Suprapubic skin (tissue), 4 donors: ENCODE measurements at regions not wholly inside any gene's neighbourhood (a gene's known extent, or its start where the extent isn't known, plus 50 kb on each side); places are given as distances from the start of the nearest gene placed in this dataset.

Experiments used
- DNase-seq, 2 donors: peaks; one replicate each; pipeline ENCODE4 v3.0.0-alpha.2; 2019; ENCODE audit warnings: low spot score in 2 of 2
- H3K27ac ChIP-seq: fragments of 200-600 bp; sonication (generic); one replicate; pipeline ENCODE4 v1.5.1; 2019
- H3K27me3 ChIP-seq: fragments of 200-600 bp; sonication (generic); one replicate; pipeline ENCODE4 v1.5.1; 2019
- H3K36me3 ChIP-seq: fragments of 200-600 bp; sonication (generic); one replicate; pipeline ENCODE4 v1.5.1; 2019
- H3K4me1 ChIP-seq: fragments of 200-600 bp; sonication (generic); one replicate; pipeline ENCODE4 v1.5.1; 2019
- H3K4me3 ChIP-seq: fragments of 200-600 bp; sonication (generic); one replicate; pipeline ENCODE4 v1.5.1; 2019; ENCODE audit warnings: mild to moderate bottlenecking
- H3K9me3 ChIP-seq: fragments of 200-600 bp; sonication (generic); one replicate; pipeline ENCODE4 v1.5.1; 2019
- EP300 ChIP-seq: sonication (generic); formaldehyde crosslinking; IDR thresholded peaks from one replicate; pipeline ENCODE4 v1.6.1; 2017; ENCODE audit warnings: antibody characterized with exemption
- POLR2A ChIP-seq, 2 donors: fragments of 450-650 bp; IDR thresholded peaks; one replicate each; pipeline ENCODE4 v1.6.1; 2017; ENCODE audit warnings: antibody characterized with exemption in 2 of 2, mild to moderate bottlenecking in 2 of 2, moderate library complexity in 2 of 2
- POLR2AphosphoS5 ChIP-seq, 3 donors: sonication (generic); formaldehyde crosslinking; IDR thresholded peaks; one replicate each; pipeline ENCODE4 v1.6.1; 2017; ENCODE audit warnings: antibody characterized with exemption in 3 of 3
- WGBS: methylation state at CpG from one replicate; pipeline ENCODE4 v1.1.5; 2018; 5-methylcytosine and 5-hydroxymethylcytosine counted together
- TF ChIP-seq, protein P1 (sequence below), 2 donors: fragments of 200-600 bp in 1 of 2; fragments of 450-650 bp in 1 of 2; sonication (generic) in 1 of 2; IDR thresholded peaks; one replicate each; pipeline ENCODE4 v1.5.1; 2016 to 2019; ENCODE audit warnings: antibody characterized with exemption in 2 of 2, mild to moderate bottlenecking in 1 of 2, moderate library complexity in 1 of 2

DNA sequence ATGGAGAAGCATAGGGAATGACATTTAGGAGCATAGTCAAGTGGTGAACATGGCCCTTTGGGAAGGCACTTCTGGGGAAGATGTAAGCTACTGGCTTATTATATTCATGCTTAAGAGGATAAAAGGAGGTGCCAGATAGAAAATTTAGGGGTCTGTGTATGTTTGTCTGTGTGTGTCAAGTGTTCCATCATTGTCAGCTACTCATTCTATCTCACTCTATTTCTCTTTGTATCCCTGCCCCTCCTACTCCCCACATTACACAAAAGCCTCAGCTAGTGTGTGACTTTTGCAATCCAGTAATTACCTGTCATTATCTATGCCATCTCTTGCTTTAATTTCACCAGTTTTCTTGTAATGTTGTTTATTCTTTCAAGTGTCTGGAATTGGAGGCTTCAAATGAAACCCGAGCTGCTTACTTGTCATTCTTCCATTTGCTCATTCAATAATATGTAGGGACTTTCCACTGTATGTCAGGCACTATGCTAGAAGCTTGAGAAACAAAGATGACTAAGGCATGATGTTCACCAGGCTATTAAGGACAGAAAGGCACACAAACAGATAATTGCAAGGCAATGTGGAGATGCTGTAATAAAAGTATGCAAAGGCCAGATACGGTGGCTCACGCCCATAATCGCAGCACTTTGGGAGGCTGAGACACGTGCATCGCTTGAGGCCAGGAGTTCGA, 229.8 kb upstream of the TEX13C start:
- no peaks in the 10 kb centered on the region for H3K4me1 ChIP-seq
- TF ChIP-seq, protein P1, sequence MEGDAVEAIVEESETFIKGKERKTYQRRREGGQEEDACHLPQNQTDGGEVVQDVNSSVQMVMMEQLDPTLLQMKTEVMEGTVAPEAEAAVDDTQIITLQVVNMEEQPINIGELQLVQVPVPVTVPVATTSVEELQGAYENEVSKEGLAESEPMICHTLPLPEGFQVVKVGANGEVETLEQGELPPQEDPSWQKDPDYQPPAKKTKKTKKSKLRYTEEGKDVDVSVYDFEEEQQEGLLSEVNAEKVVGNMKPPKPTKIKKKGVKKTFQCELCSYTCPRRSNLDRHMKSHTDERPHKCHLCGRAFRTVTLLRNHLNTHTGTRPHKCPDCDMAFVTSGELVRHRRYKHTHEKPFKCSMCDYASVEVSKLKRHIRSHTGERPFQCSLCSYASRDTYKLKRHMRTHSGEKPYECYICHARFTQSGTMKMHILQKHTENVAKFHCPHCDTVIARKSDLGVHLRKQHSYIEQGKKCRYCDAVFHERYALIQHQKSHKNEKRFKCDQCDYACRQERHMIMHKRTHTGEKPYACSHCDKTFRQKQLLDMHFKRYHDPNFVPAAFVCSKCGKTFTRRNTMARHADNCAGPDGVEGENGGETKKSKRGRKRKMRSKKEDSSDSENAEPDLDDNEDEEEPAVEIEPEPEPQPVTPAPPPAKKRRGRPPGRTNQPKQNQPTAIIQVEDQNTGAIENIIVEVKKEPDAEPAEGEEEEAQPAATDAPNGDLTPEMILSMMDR (IDR thresholded peaks at IDR 0.05) = no peak
- no peak for TF ChIP-seq POLR2A (IDR thresholded peaks at IDR 0.05)
- TF ChIP-seq POLR2AphosphoS5 (IDR thresholded peaks at IDR 0.05) = no peak
- no peak for TF ChIP-seq EP300
- no peak overlapping the region for H3K4me3 ChIP-seq
- no peaks in the 10 kb centered on the region for H3K36me3 ChIP-seq
- 71% methylated on average over 7 of the region's 7 CpGs for WGBS
- no peak overlapping the region for H3K27ac ChIP-seq
- no peaks in the 10 kb centered on the region for H3K27me3 ChIP-seq
- no peak for DNase-seq
- no peaks in the 10 kb centered on the region for H3K9me3 ChIP-seq

DNA sequence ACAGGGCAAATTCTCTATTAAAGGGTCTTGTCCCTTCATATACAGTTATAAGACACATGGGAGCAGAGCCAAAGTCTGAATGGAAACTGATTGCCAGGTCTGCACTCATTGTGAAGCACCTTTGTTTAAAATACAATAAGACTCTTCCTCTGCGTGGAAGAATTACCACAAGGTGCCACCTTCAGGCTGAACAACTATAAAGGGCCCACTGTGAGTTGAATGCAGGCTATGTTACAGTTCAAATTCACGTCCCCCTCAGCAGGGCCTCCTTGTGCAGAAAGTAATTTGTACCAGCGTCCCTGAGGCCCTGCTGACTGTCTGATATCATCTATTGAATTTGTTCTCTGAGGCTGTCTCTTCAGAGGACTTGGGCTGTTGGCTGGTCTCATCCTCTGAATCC, 225.8 kb upstream of the TEX13C start:
- TF ChIP-seq, protein P1 (IDR thresholded peaks at IDR 0.05) = no peak
- no peak for TF ChIP-seq EP300
- H3K9me3 ChIP-seq = no peaks in the 10 kb centered on the region
- H3K4me1 ChIP-seq = no peaks in the 10 kb centered on the region
- DNase-seq = no peak
- H3K4me3 ChIP-seq = no peak overlapping the region
- H3K36me3 ChIP-seq = no peaks in the 10 kb centered on the region
- no peak overlapping the region for H3K27ac ChIP-seq
- 53% methylated on average over 3 of the region's 3 CpGs for WGBS
- no peaks in the 10 kb centered on the region for H3K27me3 ChIP-seq

DNA sequence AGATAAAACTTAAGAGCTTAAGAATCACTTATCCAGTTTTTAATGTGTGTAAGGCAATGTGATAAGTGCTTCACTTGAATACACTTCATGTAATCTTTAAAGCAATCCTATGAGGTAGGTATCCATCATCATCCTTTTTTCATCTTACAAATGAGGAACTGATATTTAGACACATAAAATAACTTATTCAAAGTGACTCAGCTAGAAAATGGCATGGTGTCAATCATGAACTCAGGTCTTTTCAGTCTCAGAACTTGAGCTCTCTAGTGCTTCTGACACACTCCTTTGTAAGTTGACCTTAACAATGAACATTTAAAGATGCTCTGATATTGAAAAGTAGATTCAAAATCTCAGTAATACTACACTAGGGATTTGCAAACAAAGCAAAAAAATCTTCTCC, 224.8 kb upstream of the TEX13C start:
- Histone ChIP-seq H3K4me1 (no peaks in the 10 kb centered on the region), H3K9me3 (no peaks in the 10 kb centered on the region), H3K27ac (no peak overlapping the region), H3K27me3 (no peaks in the 10 kb centered on the region), H3K4me3 (no peak overlapping the region), H3K36me3 (no peaks in the 10 kb centered on the region)
- no peak for DNase-seq
- TF ChIP-seq POLR2A (IDR thresholded peaks at IDR 0.05) = no peak

DNA sequence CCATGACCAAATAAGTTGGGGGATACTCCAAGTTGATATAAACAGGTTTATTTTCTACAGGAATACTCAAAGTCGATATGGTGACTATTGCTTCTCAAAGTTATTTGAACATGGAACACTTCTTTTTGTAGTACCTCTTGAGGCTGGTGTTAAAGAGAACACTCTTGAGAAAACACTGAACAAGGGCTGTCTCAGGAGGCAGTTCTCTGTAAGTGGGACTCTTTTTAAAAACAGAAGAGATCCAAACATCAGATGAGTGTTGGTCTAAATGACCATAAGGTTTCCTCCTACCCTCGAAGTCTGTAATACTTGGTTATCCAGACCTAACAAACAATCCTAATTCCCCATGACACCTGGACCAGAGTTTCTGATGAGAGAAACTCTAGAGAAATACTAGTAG, 223.2 kb upstream of the TEX13C start:
- 76% methylated on average over 2 of the region's 2 CpGs for WGBS
- no peaks in the 10 kb centered on the region for H3K4me1 ChIP-seq
- TF ChIP-seq POLR2AphosphoS5 (IDR thresholded peaks at IDR 0.05) = no peak
- TF ChIP-seq POLR2A (IDR thresholded peaks at IDR 0.05) = no peak
- TF ChIP-seq EP300 = no peak
- TF ChIP-seq, protein P1 (IDR thresholded peaks at IDR 0.05) = no peak
- no peak overlapping the region for H3K4me3 ChIP-seq
- no peaks in the 10 kb centered on the region for H3K27me3 ChIP-seq
- H3K9me3 ChIP-seq = no peaks in the 10 kb centered on the region
- no peak overlapping the region for H3K27ac ChIP-seq
- no peaks in the 10 kb centered on the region for H3K36me3 ChIP-seq
- no peak for DNase-seq

DNA sequence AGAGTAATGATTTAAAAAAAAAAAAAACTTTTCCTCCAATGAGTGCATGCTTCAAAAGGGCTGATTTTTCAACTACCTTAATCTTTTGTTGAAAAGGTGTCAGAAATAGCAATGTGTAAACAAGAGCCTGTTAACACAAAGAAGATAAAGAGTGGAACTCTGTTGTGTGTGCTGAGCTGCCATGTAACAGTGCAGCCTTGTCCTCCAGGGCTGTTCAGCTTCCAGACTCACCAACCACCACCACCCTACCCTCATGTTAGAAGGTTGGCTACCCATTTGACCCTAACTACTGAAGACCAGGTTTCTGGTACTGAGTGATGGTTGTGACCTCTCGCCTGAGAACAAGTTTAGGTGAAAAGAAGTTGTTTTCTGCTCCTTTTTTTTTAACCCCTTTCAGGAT, 222.8 kb upstream of the TEX13C start:
- DNase-seq = no peak
- Histone ChIP-seq H3K27ac (no peak overlapping the region), H3K4me1 (no peaks in the 10 kb centered on the region), H3K27me3 (no peaks in the 10 kb centered on the region), H3K4me3 (no peak overlapping the region), H3K36me3 (no peaks in the 10 kb centered on the region), H3K9me3 (no peaks in the 10 kb centered on the region)
- TF ChIP-seq, protein P1 (IDR thresholded peaks at IDR 0.05) = no peak
- TF ChIP-seq EP300 = no peak
- TF ChIP-seq POLR2AphosphoS5 (IDR thresholded peaks at IDR 0.05) = no peak
- no peak for TF ChIP-seq POLR2A (IDR thresholded peaks at IDR 0.05)
- WGBS = 76% methylated on average over 1 of the region's 1 CpG
